HG02973 (cell line): ENCODE measurements at regions not wholly inside any gene's neighbourhood (a gene's known extent, or its start where the extent isn't known, plus 50 kb on each side); places are given as distances from the start of the nearest gene placed in this dataset.
A peak's percentile ranks its signal among the peaks of the same experiment; 100 is the strongest.

Experiments used
- ATAC-seq: cut with Tn5 transposase; IDR thresholded peaks from one replicate; pipeline ENCODE4 v1.9.1; 2021; ENCODE audit warnings: moderate library complexity; ENCODE audit not compliant: unreplicated experiment

- ATAC-seq: no peak
Measured at GRCh38 chr20:6622041-6622440, 145.4 kb upstream of the BMP2 start.

- no peak for ATAC-seq
Measured at GRCh38 chr20:6618051-6618450, 149.4 kb upstream of the BMP2 start.

GRCh38 chr20:6616421-6616820, 151.1 kb upstream of the BMP2 start:
- ATAC-seq: no peak

- no peak for ATAC-seq
Measured at GRCh38 chr20:6614836-6615235, 152.7 kb upstream of the BMP2 start.

GRCh38 chr20:6613280-6613861, 154.1 kb upstream of the BMP2 start:
- no peak for ATAC-seq

- no peak for ATAC-seq
Measured at GRCh38 chr20:6612606-6612923, 154.9 kb upstream of the BMP2 start.

GRCh38 chr20:6611911-6612605, 155.4 kb upstream of the BMP2 start:
- no peak for ATAC-seq

GRCh38 chr20:6606651-6607050, 160.8 kb upstream of the BMP2 start:
- ATAC-seq: no peak

GRCh38 chr20:6605055-6605935, 162.2 kb upstream of the BMP2 start:
- ATAC-seq: no peak

- ATAC-seq: no peak
Measured at GRCh38 chr20:6604179-6604578, 163.3 kb upstream of the BMP2 start.

GRCh38 chr20:6599876-6600735, 167.4 kb upstream of the BMP2 start:
- ATAC-seq: no peak

- ATAC-seq: no peak
Measured at GRCh38 chr20:6595704-6596103, 171.8 kb upstream of the BMP2 start.

- ATAC-seq: no peak
Measured at GRCh38 chr20:6590891-6591637, 176.4 kb upstream of the BMP2 start.

- ATAC-seq: no peak
Measured at GRCh38 chr20:6588296-6588695, 179.2 kb upstream of the BMP2 start.

- peak; percentile 77 for ATAC-seq
Measured at GRCh38 chr20:6583134-6583738, 184.2 kb upstream of the BMP2 start.

- ATAC-seq: no peak
Measured at GRCh38 chr20:6582449-6582848, 185.0 kb upstream of the BMP2 start.

- ATAC-seq: no peak
Measured at GRCh38 chr20:6580486-6580885, 187.0 kb upstream of the BMP2 start.

GRCh38 chr20:6579824-6580223, 187.7 kb upstream of the BMP2 start:
- ATAC-seq: no peak

- no peak for ATAC-seq
Measured at GRCh38 chr20:6579417-6579816, 188.1 kb upstream of the BMP2 start.

- no peak for ATAC-seq
Measured at GRCh38 chr20:6577451-6577850, 190.0 kb upstream of the BMP2 start.
